ENCODE measurements at regions not wholly inside any gene's neighbourhood (a gene's known extent, or its start where the extent isn't known, plus 50 kb on each side); places are given as distances from the start of the nearest gene placed in this dataset.

DNA sequence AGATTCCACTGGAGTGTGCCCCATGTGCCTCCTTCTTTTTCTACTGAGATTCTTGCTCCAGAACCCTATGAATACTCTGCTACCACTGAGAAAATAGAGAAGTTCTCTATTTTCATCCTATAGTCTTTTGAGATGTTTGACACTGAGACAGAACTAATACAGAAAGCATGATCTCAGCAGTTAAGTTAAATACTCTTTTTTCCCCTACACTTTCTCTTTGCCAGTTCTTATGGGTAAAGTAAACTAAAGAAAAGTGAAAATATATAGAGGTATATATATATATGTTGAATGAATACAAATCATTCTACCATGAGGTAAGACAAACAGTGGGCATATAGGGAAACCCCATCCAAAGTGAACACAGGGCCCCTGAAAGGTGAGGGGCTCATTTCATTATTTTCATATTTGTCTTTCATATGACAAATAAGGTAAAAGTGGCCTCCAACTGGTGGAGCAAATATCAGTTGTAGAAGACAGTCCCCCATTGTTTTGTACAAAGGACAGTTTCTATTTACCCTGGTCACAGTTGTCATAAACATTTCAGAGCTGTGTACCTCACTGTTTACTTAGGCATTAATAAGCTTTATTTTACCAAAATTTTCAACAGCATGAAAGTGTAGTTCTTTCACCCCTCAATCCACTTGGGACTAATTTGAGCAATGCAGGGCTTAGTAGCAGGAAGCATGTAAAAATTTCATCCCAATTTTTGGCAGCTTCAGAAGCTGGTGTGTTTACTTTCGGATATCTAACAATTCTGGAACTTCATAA is 188.3 kb upstream of the MARCKS start:
- DNase-seq (ENCODE audit: low read depth, low spot score) = no peak
- in situ Hi-C loops (cut with HindIII; ENCODE audit: low sequenced_read_pairs) = no loop called here
- no peak overlapping the region for H3K4me3 ChIP-seq (ENCODE audit: low read depth, low read length)
- TF ChIP-seq, protein P1, sequence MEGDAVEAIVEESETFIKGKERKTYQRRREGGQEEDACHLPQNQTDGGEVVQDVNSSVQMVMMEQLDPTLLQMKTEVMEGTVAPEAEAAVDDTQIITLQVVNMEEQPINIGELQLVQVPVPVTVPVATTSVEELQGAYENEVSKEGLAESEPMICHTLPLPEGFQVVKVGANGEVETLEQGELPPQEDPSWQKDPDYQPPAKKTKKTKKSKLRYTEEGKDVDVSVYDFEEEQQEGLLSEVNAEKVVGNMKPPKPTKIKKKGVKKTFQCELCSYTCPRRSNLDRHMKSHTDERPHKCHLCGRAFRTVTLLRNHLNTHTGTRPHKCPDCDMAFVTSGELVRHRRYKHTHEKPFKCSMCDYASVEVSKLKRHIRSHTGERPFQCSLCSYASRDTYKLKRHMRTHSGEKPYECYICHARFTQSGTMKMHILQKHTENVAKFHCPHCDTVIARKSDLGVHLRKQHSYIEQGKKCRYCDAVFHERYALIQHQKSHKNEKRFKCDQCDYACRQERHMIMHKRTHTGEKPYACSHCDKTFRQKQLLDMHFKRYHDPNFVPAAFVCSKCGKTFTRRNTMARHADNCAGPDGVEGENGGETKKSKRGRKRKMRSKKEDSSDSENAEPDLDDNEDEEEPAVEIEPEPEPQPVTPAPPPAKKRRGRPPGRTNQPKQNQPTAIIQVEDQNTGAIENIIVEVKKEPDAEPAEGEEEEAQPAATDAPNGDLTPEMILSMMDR (IDR thresholded peaks at IDR 0.05; ENCODE audit: low read depth, low read length) = no peak

- in situ Hi-C loops (cut with HindIII; ENCODE audit: low sequenced_read_pairs) = no loop called here
- DNase-seq (ENCODE audit: low read depth, low spot score) = no peak
Observed at GRCh38 chr6:113669606-113670005, 187.5 kb upstream of the MARCKS start.

DNA sequence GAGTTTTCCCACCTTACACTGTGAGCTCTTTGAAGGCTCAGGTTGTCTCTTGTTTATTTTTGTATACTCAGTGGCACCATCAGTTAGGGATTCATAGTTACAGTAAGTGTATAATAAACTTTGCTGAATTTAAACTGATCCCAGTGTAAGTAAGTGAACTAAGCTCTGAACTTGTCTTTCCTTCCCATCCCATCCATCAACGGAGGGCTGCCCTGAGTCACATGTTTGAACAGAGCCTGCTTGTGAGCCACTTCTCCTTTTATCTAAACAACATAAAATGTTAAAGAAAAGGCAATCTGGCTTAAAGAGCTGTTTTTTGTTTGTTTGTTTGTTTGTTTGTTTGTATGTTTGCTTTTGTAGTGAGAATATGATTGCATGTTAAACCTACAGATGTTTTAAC is 185.7 kb upstream of the MARCKS start:
- TF ChIP-seq, protein P1 (IDR thresholded peaks at IDR 0.05; ENCODE audit: low read depth, low read length) = no peak
- no peak for DNase-seq (ENCODE audit: low read depth, low spot score)
- in situ Hi-C loops (cut with HindIII; ENCODE audit: low sequenced_read_pairs) = no loop called here
- H3K4me3 ChIP-seq (ENCODE audit: low read depth, low read length) = no peak overlapping the region

More at GRCh38 chr6:113669606-113670005, 187.5 kb upstream of the MARCKS start:
- H3K4me3 ChIP-seq (ENCODE audit: low read depth, low read length) = no peak overlapping the region
- TF ChIP-seq, protein P1 (IDR thresholded peaks at IDR 0.05; ENCODE audit: low read depth, low read length) = no peak

DNA sequence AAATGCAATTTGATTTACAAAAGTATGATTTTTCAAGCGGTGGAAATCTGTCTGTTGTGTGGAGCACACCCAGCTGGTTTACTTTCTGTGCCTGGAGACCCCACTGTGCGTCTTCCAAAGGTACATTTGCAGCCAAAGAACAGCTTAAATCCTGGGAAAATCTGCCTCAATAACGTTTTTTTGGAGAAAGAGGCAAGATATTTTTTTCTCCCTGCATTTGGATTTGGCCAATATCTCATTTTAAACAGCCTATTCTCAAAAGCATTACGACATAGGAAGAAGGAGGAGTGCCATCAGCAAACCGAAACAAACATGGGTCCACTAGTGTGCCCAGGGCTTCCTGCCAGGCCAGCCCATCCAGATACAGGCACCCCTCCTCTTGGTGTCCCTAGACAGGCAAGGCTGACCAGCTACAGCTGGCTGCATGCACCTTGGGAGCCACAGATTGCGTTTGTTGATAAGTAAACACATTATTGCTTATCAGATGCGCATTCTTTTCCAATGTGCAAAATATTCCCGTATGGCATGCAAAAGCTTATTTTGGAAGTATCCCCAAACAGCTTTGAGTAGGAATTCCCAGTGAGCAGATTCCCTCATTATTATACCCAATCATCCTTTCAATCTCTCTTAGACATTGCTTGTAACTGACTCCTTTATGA is 184.5 kb upstream of the MARCKS start:
- in situ Hi-C loops (cut with HindIII; ENCODE audit: low sequenced_read_pairs) = no loop called here
- TF ChIP-seq, protein P1 (IDR thresholded peaks at IDR 0.05; ENCODE audit: low read depth, low read length) = no peak
- H3K4me3 ChIP-seq (ENCODE audit: low read depth, low read length) = peak overlapping the region; percentile 10
- peak; percentile 23 for DNase-seq (ENCODE audit: low read depth, low spot score)

DNA sequence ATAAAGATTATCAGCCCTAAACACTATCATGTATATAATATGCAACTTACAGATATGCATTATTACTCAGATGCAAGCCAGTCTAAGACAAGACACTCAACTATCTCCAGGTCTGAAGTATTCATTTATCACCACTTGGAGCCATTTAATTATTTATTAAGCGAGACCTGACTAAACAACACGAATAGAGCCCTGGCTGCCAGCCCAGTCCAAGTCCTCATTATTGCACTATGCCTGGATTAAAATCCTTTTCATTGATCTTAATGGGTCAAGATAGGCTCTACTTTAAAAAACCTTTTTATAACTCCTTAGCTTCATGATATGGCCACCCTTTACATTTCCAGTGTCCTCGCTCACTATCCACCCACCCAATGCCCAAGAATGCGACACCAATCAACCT is 183.1 kb upstream of the MARCKS start:
- in situ Hi-C loops (cut with HindIII; ENCODE audit: low sequenced_read_pairs) = no loop called here
- TF ChIP-seq, protein P1 (IDR thresholded peaks at IDR 0.05; ENCODE audit: low read depth, low read length) = no peak
- no peak overlapping the region for H3K4me3 ChIP-seq (ENCODE audit: low read depth, low read length)
- DNase-seq (ENCODE audit: low read depth, low spot score) = no peak

DNA sequence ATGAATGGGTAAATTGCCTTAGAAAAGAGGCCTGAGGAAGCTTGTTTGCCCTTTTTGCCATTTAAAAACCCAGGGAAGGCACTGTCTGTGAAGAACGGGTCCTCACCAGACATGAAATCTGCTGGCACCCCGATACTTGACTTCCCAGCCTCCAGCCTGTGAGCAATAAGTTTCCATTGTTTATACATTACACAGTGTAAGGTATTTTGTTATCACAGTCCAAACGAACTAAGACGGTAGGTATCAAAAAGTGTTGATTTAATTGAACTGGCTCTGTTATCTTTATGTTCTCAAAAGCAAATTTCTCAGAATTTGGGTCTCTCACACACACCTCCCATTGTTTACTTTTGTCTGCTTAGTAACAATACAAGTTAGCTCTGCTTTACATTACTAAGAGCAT is 181.1 kb upstream of the MARCKS start:
- DNase-seq (ENCODE audit: low read depth, low spot score) = no peak
- H3K4me3 ChIP-seq (ENCODE audit: low read depth, low read length) = no peak overlapping the region
- in situ Hi-C loops (cut with HindIII; ENCODE audit: low sequenced_read_pairs) = no loop called here
- TF ChIP-seq, protein P1 (IDR thresholded peaks at IDR 0.05; ENCODE audit: low read depth, low read length) = no peak

Measured in astrocyte of the spinal cord (primary cell).